Osteoblast (primary cell): ENCODE measurements at regions not wholly inside any gene's neighbourhood (a gene's known extent, or its start where the extent isn't known, plus 50 kb on each side); places are given as distances from the start of the nearest gene placed in this dataset.

Source experiments
- DNase-seq: peaks from one replicate; pipeline ENCODE4 v3.0.0; 2011; ENCODE audit warnings: low spot score, mixed read lengths; ENCODE audit not compliant: insufficient read length; ENCODE audit errors: missing footprints
- H2AFZ ChIP-seq: 2 replicates; pipeline ENCODE4 v1.6.0; 2011; ENCODE audit warnings: mild to moderate bottlenecking, low read length
- H3K27ac ChIP-seq: 2 replicates; pipeline ENCODE4 v1.5.1; 2011; ENCODE audit warnings: mild to moderate bottlenecking, low read depth, low read length, moderate library complexity
- H3K27me3 ChIP-seq: 2 replicates; pipeline ENCODE4 v1.6.0; 2012; ENCODE audit warnings: mild to moderate bottlenecking, control low read depth, inconsistent platforms, low read length, moderate library complexity; ENCODE audit not compliant: insufficient read depth
- H3K36me3 ChIP-seq: 2 replicates; pipeline ENCODE4 v1.5.1; 2011; ENCODE audit warnings: mild to moderate bottlenecking, low read length, control low read depth, moderate library complexity; ENCODE audit not compliant: insufficient read depth
- H3K4me1 ChIP-seq: 2 replicates; pipeline ENCODE4 v1.5.1; 2011; ENCODE audit warnings: mild to moderate bottlenecking, low read length, control low read depth, moderate library complexity; ENCODE audit not compliant: insufficient read depth
- H3K4me2 ChIP-seq: 2 replicates; pipeline ENCODE4 v1.6.0; 2011; ENCODE audit warnings: mild to moderate bottlenecking, low read length; ENCODE audit not compliant: insufficient read depth
- H3K4me3 ChIP-seq: fragments of 200-600 bp; sonication (generic); 3 replicates; pipeline ENCODE4 v1.5.1; 2012; ENCODE audit warnings: mild to moderate bottlenecking, low read length, inconsistent platforms; ENCODE audit not compliant: insufficient read depth
- H3K79me2 ChIP-seq: 2 replicates; pipeline ENCODE4 v1.6.0; 2012; ENCODE audit warnings: mild to moderate bottlenecking, low read length, control low read depth, inconsistent platforms; ENCODE audit not compliant: insufficient read depth
- H3K9me3 ChIP-seq: 2 replicates; pipeline ENCODE4 v1.5.1; 2011; ENCODE audit warnings: low read depth, low read length, control low read depth
- H4K20me1 ChIP-seq: 2 replicates; pipeline ENCODE4 v1.6.0; 2012; ENCODE audit warnings: mild to moderate bottlenecking, low read length, control low read depth; ENCODE audit not compliant: insufficient read depth
- CTCF ChIP-seq: IDR thresholded peaks from 2 replicates; pipeline ENCODE4 v1.5.1; 2011; ENCODE audit warnings: mild to moderate bottlenecking, low read depth, low read length, moderate library complexity; ENCODE audit errors: extremely low read depth

DNA sequence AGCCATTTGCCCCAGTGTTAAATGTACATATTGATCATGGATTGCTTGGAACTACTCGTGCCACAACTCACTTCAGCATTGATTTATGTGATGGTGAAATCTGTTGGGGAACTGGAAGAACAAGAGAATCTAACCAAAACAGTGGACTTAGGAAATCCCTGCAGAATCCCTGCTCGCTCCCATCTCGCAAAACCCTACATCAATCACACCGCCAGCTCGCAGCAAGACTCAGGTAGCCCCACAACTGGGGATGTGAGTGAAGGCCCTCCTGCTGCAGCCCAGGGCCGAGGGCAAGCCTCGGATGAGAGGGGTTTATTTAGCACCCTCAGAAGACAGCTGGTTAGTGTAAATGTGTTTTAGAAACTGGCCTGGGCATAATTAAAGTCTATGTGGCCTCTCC lies 171.6 kb downstream of the ANAPC1 start:
- no peak for TF ChIP-seq CTCF
- Histone ChIP-seq H3K27ac (no peak overlapping the region), H3K79me2 (no peaks in the 10 kb centered on the region), H3K4me3 (no peak overlapping the region), H3K4me1 (no peaks in the 10 kb centered on the region), H3K4me2 (no peak overlapping the region), H3K36me3 (no peaks in the 10 kb centered on the region), H3K9me3 (no peaks in the 10 kb centered on the region), H3K27me3 (peaks cover 17% of the 10 kb centered on the region), H4K20me1 (no peaks in the 10 kb centered on the region), H2AFZ (no peak overlapping the region)
- no peak for DNase-seq

- peaks cover 16% of the 10 kb centered on the region for H3K27me3 ChIP-seq
- H4K20me1 ChIP-seq = no peaks in the 10 kb centered on the region
- no peak overlapping the region for H3K4me3 ChIP-seq
- H3K36me3 ChIP-seq = no peaks in the 10 kb centered on the region
- no peak for DNase-seq
- H3K9me3 ChIP-seq = no peaks in the 10 kb centered on the region
- no peaks in the 10 kb centered on the region for H3K79me2 ChIP-seq
- H2AFZ ChIP-seq = no peak overlapping the region
- H3K4me2 ChIP-seq = no peak overlapping the region
- H3K27ac ChIP-seq = no peak overlapping the region
- TF ChIP-seq CTCF = no peak
- H3K4me1 ChIP-seq = no peaks in the 10 kb centered on the region
Observed at GRCh38 chr2:111712940-111713515, 171.0 kb downstream of the ANAPC1 start.

- H3K79me2 ChIP-seq = no peaks in the 10 kb centered on the region
- H3K27me3 ChIP-seq = peaks cover 8% of the 10 kb centered on the region
- no peak overlapping the region for H3K4me3 ChIP-seq
- H3K36me3 ChIP-seq = no peaks in the 10 kb centered on the region
- no peaks in the 10 kb centered on the region for H3K4me1 ChIP-seq
- no peaks in the 10 kb centered on the region for H4K20me1 ChIP-seq
- TF ChIP-seq CTCF = no peak
- no peaks in the 10 kb centered on the region for H3K9me3 ChIP-seq
- DNase-seq = no peak
- no peak overlapping the region for H3K4me2 ChIP-seq
- H2AFZ ChIP-seq = no peak overlapping the region
- no peak overlapping the region for H3K27ac ChIP-seq
Observed at GRCh38 chr2:111715987-111716904, 167.7 kb downstream of the ANAPC1 start.
